ENCODE measurements at regions not wholly inside any gene's neighbourhood (a gene's known extent, or its start where the extent isn't known, plus 50 kb on each side); places are given as distances from the start of the nearest gene placed in this dataset.

GRCh38 chr2:19198381-19198780, 160.0 kb downstream of the OSR1 start:
- WGBS: 94% methylated on average over 1 of the region's 1 CpG
- peaks cover 0 to 3% of the 10 kb centered on the region in 2 donors for H3K9me3 ChIP-seq (ENCODE audit: control insufficient read depth in 2 of 2, insufficient read depth in 1 of 2, low read length in 1 of 2)
- no peaks in the 10 kb centered on the region for H3K27me3 ChIP-seq (ENCODE audit: control insufficient read depth in 2 of 2, insufficient read depth in 1 of 2, low read length in 1 of 2)
- DNase-seq (ENCODE audit: low read depth in 6 of 9, low spot score in 9 of 9): no peak
- no peaks in the 10 kb centered on the region for H3K36me3 ChIP-seq (ENCODE audit: control insufficient read depth in 2 of 2, insufficient read depth in 2 of 2, low read length in 1 of 2)
- H3K27ac ChIP-seq (ENCODE audit: low read depth in 1 of 2, low read length in 1 of 2): no peak overlapping the region
- no peaks in the 10 kb centered on the region for H3K4me1 ChIP-seq (ENCODE audit: control insufficient read depth in 2 of 2, insufficient read depth in 2 of 2, low read length in 2 of 2)
- H3K4me3 ChIP-seq (ENCODE audit: low read length in 2 of 2): no peak overlapping the region

DNA sequence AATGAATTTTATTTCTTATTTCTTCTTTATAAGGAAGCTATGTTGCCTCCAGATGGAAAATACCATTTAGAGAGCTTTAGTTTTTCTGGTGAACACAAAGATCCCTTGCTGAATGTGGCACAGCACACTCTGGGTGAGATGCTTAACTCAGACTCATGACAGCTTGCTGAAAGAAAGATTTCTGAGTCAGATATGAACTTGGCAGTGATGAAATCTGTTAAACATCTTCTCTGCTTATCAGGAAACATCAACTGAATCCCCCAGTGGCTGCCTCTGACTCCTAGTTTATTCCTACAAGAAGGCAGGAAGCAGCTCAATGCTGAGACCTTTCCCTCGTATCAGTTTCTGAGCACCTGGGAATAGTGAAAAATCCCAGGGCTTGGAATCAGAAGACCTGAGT, 162.8 kb downstream of the OSR1 start:
- Histone ChIP-seq H3K36me3 (ENCODE audit: control insufficient read depth in 2 of 2, insufficient read depth in 2 of 2, low read length in 1 of 2) (no peaks in the 10 kb centered on the region), H3K4me1 (ENCODE audit: control insufficient read depth in 2 of 2, insufficient read depth in 2 of 2, low read length in 2 of 2) (no peaks in the 10 kb centered on the region), H3K27me3 (ENCODE audit: control insufficient read depth in 2 of 2, insufficient read depth in 1 of 2, low read length in 1 of 2) (no peaks in the 10 kb centered on the region), H3K4me3 (ENCODE audit: low read length in 2 of 2) (no peak overlapping the region), H3K27ac (ENCODE audit: low read depth in 1 of 2, low read length in 1 of 2) (no peak overlapping the region), H3K9me3 (ENCODE audit: control insufficient read depth in 2 of 2, insufficient read depth in 1 of 2, low read length in 1 of 2) (peaks cover 0 to 3% of the 10 kb centered on the region in 2 donors)
- 89% methylated on average over 1 of the region's 1 CpG for WGBS
- DNase-seq (ENCODE audit: low read depth in 6 of 9, low spot score in 9 of 9): no peak

DNA sequence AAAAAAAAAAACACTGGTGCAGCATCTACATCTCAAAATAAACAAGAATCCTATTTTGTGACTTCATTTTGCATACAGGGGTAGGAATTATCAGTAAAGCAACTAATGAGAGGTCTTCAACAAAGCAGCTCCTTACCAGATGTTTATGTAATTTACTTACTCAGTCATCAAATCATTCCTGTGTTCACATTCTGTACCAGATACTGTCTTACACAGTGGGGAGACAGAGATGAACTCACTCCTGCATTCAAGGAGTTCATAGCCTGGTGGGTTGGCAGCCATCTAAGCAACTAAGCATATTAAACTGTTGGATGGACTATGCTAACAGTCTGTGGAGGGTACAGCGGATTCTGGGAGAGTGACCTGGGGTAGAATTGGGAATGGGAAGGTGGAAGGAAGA, 169.0 kb downstream of the OSR1 start:
- H3K4me3 ChIP-seq (ENCODE audit: low read length in 2 of 2): no peak overlapping the region
- H3K4me1 ChIP-seq (ENCODE audit: control insufficient read depth in 2 of 2, insufficient read depth in 2 of 2, low read length in 2 of 2): no peaks in the 10 kb centered on the region
- 95% methylated on average over 1 of the region's 1 CpG for WGBS
- H3K27ac ChIP-seq (ENCODE audit: low read depth in 1 of 2, low read length in 1 of 2): no peak overlapping the region
- no peaks in the 10 kb centered on the region for H3K9me3 ChIP-seq (ENCODE audit: control insufficient read depth in 2 of 2, insufficient read depth in 1 of 2, low read length in 1 of 2)
- no peaks in the 10 kb centered on the region for H3K36me3 ChIP-seq (ENCODE audit: control insufficient read depth in 2 of 2, insufficient read depth in 2 of 2, low read length in 1 of 2)
- no peak for DNase-seq (ENCODE audit: low read depth in 6 of 9, low spot score in 9 of 9)
- no peaks in the 10 kb centered on the region for H3K27me3 ChIP-seq (ENCODE audit: control insufficient read depth in 2 of 2, insufficient read depth in 1 of 2, low read length in 1 of 2)

DNA sequence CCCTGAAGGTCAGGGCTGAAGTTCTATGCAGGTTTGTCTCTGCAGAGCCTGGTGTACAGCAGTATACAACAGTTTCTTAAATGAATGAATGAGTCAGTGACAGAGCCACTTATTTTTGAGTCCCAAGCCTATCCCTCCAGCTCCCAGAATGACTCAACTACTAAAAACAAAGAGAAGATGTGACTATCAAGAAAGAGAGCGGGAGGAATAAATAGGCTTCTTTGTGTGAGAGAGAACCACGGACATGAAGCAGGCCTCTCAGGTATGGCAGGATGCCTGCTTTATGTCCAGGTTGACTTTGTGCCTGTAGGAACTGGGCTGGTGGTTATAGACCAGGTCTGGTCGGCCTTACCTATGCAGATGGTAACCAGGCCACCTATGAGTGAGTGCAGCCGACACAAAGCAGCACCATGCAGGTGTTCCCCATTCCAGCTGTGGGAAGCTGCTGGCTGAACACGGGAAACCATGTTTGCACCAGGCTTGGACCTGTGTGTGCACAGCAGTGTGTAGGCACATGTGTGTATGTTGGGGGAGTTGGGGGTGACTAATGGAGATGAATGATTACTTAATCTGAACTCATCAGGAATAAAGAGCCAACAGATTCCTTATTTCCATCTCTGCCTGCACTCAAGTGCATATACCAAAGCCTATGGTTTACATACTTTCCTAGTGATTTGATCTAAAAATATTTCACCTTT, 171.0 kb downstream of the OSR1 start:
- no peaks in the 10 kb centered on the region for H3K27me3 ChIP-seq (ENCODE audit: control insufficient read depth in 2 of 2, insufficient read depth in 1 of 2, low read length in 1 of 2)
- no peaks in the 10 kb centered on the region for H3K4me1 ChIP-seq (ENCODE audit: control insufficient read depth in 2 of 2, insufficient read depth in 2 of 2, low read length in 2 of 2)
- no peak for DNase-seq (ENCODE audit: low read depth in 6 of 9, low spot score in 9 of 9)
- H3K36me3 ChIP-seq (ENCODE audit: control insufficient read depth in 2 of 2, insufficient read depth in 2 of 2, low read length in 1 of 2): no peaks in the 10 kb centered on the region
- H3K9me3 ChIP-seq (ENCODE audit: control insufficient read depth in 2 of 2, insufficient read depth in 1 of 2, low read length in 1 of 2): no peaks in the 10 kb centered on the region
- no peak overlapping the region for H3K27ac ChIP-seq (ENCODE audit: low read depth in 1 of 2, low read length in 1 of 2)
- H3K4me3 ChIP-seq (ENCODE audit: low read length in 2 of 2): no peak overlapping the region
- 96% methylated on average over 5 of the region's 5 CpGs for WGBS

DNA sequence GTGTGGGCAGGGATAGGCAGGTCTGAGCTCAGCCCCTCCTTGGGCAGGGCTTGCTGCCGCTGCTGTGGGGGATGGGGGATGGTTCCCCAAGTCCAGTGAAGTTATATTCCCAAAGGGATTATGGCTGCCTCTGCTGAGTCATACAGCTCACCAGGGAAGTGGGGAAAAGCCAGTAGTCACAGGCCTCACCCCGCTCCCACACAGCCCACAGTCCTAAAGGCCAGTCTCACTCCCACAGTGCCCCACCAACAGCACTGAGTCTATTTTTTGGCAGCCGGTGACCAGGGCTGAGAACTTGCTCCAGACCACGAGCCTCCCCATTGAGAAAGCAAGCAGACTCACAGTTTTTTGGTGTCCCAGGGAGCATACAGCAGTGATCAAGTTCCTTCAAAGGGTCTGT, 173.3 kb downstream of the OSR1 start:
- WGBS: 89% methylated on average over 4 of the region's 4 CpGs
- H3K27me3 ChIP-seq (ENCODE audit: control insufficient read depth in 2 of 2, insufficient read depth in 1 of 2, low read length in 1 of 2): no peaks in the 10 kb centered on the region

DNA sequence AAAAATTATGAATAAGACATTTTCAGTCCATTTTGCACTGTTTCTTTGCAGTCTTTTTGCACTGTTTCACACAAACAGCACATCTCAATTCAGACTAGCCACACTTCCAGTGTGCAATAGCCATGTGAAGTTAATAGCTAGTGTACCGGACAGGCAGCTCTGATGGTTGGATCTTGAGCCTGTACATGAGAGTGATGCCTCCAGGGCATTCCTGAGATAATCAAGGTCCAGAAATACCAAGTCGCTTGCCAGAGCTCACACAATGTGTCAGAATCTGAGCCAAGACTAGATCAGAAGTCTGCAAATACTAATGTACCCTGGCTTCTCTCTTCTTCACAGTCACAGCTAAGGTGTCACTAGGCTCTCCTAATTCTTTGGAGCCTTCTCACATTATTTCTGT, 180.2 kb downstream of the OSR1 start:
- no peaks in the 10 kb centered on the region for H3K9me3 ChIP-seq (ENCODE audit: control insufficient read depth in 2 of 2, insufficient read depth in 1 of 2, low read length in 1 of 2)
- H3K36me3 ChIP-seq (ENCODE audit: control insufficient read depth in 2 of 2, insufficient read depth in 2 of 2, low read length in 1 of 2): no peaks in the 10 kb centered on the region
- H3K27ac ChIP-seq (ENCODE audit: low read depth in 1 of 2, low read length in 1 of 2): no peak overlapping the region
- WGBS: 90% methylated on average over 2 of the region's 2 CpGs
- no peak overlapping the region for H3K4me3 ChIP-seq (ENCODE audit: low read length in 2 of 2)
- no peak for DNase-seq (ENCODE audit: low read depth in 6 of 9, low spot score in 9 of 9)
- H3K27me3 ChIP-seq (ENCODE audit: control insufficient read depth in 2 of 2, insufficient read depth in 1 of 2, low read length in 1 of 2): no peaks in the 10 kb centered on the region
- H3K4me1 ChIP-seq (ENCODE audit: control insufficient read depth in 2 of 2, insufficient read depth in 2 of 2, low read length in 2 of 2): no peaks in the 10 kb centered on the region

More for the DNA sequence above, 173.3 kb downstream of the OSR1 start:
- Histone ChIP-seq H3K36me3 (ENCODE audit: control insufficient read depth in 2 of 2, insufficient read depth in 2 of 2, low read length in 1 of 2) (no peaks in the 10 kb centered on the region), H3K4me3 (ENCODE audit: low read length in 2 of 2) (no peak overlapping the region), H3K9me3 (ENCODE audit: control insufficient read depth in 2 of 2, insufficient read depth in 1 of 2, low read length in 1 of 2) (no peaks in the 10 kb centered on the region), H3K4me1 (ENCODE audit: control insufficient read depth in 2 of 2, insufficient read depth in 2 of 2, low read length in 2 of 2) (no peaks in the 10 kb centered on the region), H3K27ac (ENCODE audit: low read depth in 1 of 2, low read length in 1 of 2) (no peak overlapping the region)
- DNase-seq (ENCODE audit: low read depth in 6 of 9, low spot score in 9 of 9): no peak

DNA sequence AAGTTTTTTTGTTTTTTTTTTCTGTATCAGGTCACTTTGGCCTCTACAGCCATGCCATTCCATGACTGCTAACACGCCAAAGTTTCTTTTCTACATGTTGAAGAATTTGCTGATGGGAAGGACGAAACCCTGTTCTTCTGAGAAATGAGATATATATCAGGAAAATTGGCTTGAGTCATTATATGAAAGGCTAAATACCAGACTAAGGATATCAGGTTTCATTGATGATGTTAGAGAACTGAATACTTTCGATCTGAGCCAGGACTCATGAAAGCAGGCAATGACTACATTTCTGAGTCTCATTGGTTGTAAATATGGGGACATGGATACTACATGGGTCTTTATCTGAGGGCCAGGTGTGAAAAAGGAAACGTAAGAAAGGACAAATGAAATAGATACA, 181.4 kb downstream of the OSR1 start:
- Histone ChIP-seq H3K27ac (ENCODE audit: low read depth in 1 of 2, low read length in 1 of 2) (no peak overlapping the region), H3K36me3 (ENCODE audit: control insufficient read depth in 2 of 2, insufficient read depth in 2 of 2, low read length in 1 of 2) (no peaks in the 10 kb centered on the region), H3K27me3 (ENCODE audit: control insufficient read depth in 2 of 2, insufficient read depth in 1 of 2, low read length in 1 of 2) (no peaks in the 10 kb centered on the region), H3K4me3 (ENCODE audit: low read length in 2 of 2) (no peak overlapping the region), H3K4me1 (ENCODE audit: control insufficient read depth in 2 of 2, insufficient read depth in 2 of 2, low read length in 2 of 2) (no peaks in the 10 kb centered on the region), H3K9me3 (ENCODE audit: control insufficient read depth in 2 of 2, insufficient read depth in 1 of 2, low read length in 1 of 2) (no peaks in the 10 kb centered on the region)
- DNase-seq (ENCODE audit: low read depth in 6 of 9, low spot score in 9 of 9): no peak
- 88% methylated on average over 4 of the region's 4 CpGs for WGBS

- no peaks in the 10 kb centered on the region for H3K36me3 ChIP-seq (ENCODE audit: control insufficient read depth in 2 of 2, insufficient read depth in 2 of 2, low read length in 1 of 2)
- H3K27me3 ChIP-seq (ENCODE audit: control insufficient read depth in 2 of 2, insufficient read depth in 1 of 2, low read length in 1 of 2): no peaks in the 10 kb centered on the region
- H3K27ac ChIP-seq (ENCODE audit: low read depth in 1 of 2, low read length in 1 of 2): no peak overlapping the region
- no peaks in the 10 kb centered on the region for H3K9me3 ChIP-seq (ENCODE audit: control insufficient read depth in 2 of 2, insufficient read depth in 1 of 2, low read length in 1 of 2)
- no peak overlapping the region for H3K4me3 ChIP-seq (ENCODE audit: low read length in 2 of 2)
- WGBS: 96% methylated on average over 3 of the region's 3 CpGs
- no peaks in the 10 kb centered on the region for H3K4me1 ChIP-seq (ENCODE audit: control insufficient read depth in 2 of 2, insufficient read depth in 2 of 2, low read length in 2 of 2)
- DNase-seq (ENCODE audit: low read depth in 6 of 9, low spot score in 9 of 9): no peak
These were observed 182.1 kb downstream of the OSR1 start for GRCh38 chr2:19176172-19176852.

- Histone ChIP-seq H3K9me3 (ENCODE audit: control insufficient read depth in 2 of 2, insufficient read depth in 1 of 2, low read length in 1 of 2) (no peaks in the 10 kb centered on the region), H3K4me3 (ENCODE audit: low read length in 2 of 2) (no peak overlapping the region), H3K4me1 (ENCODE audit: control insufficient read depth in 2 of 2, insufficient read depth in 2 of 2, low read length in 2 of 2) (no peaks in the 10 kb centered on the region), H3K36me3 (ENCODE audit: control insufficient read depth in 2 of 2, insufficient read depth in 2 of 2, low read length in 1 of 2) (no peaks in the 10 kb centered on the region), H3K27ac (ENCODE audit: low read depth in 1 of 2, low read length in 1 of 2) (no peak overlapping the region), H3K27me3 (ENCODE audit: control insufficient read depth in 2 of 2, insufficient read depth in 1 of 2, low read length in 1 of 2) (no peaks in the 10 kb centered on the region)
- DNase-seq (ENCODE audit: low read depth in 6 of 9, low spot score in 9 of 9): no peak
- WGBS: 89% methylated on average over 2 of the region's 2 CpGs
These were observed 184.2 kb downstream of the OSR1 start for GRCh38 chr2:19174176-19174575.
